HG02943 (cell line): ENCODE measurements at regions not wholly inside any gene's neighbourhood (a gene's known extent, or its start where the extent isn't known, plus 50 kb on each side); places are given as distances from the start of the nearest gene placed in this dataset.
"Not testable (repeated sequence)": the region's sequence is repeated elsewhere in the genome, so short reads cannot be mapped to it uniquely, and the experiment has no call there.

Source experiments
- ATAC-seq: cut with Tn5 transposase; IDR thresholded peaks from one replicate; pipeline ENCODE4 v1.9.1; 2021; ENCODE audit warnings: mild to moderate bottlenecking, low read depth, moderate library complexity; ENCODE audit not compliant: unreplicated experiment

GRCh38 chr16:59540621-59541020, 806.5 kb upstream of the GOT2 start:
- ATAC-seq = no peak

- ATAC-seq = no peak
Observed at GRCh38 chr16:59535298-59535697, 801.2 kb upstream of the GOT2 start.

GRCh38 chr16:59527206-59527997, 793.3 kb upstream of the GOT2 start:
- no peak for ATAC-seq

GRCh38 chr16:59522826-59523225, 788.7 kb upstream of the GOT2 start:
- ATAC-seq = no peak

GRCh38 chr16:59518721-59519120, 784.6 kb upstream of the GOT2 start:
- not testable (repeated sequence) for ATAC-seq

- no peak for ATAC-seq
Observed at GRCh38 chr16:59514651-59515050, 780.5 kb upstream of the GOT2 start.

- ATAC-seq = no peak
Observed at GRCh38 chr16:59510008-59510424, 775.9 kb upstream of the GOT2 start.

- no peak for ATAC-seq
Observed at GRCh38 chr16:59500601-59501000, 766.5 kb upstream of the GOT2 start.

- ATAC-seq = no peak
Observed at GRCh38 chr16:59487067-59487466, 753.0 kb upstream of the GOT2 start.

- ATAC-seq = no peak
Observed at GRCh38 chr16:59484833-59485516, 750.9 kb upstream of the GOT2 start.

GRCh38 chr16:59478838-59479237, 744.7 kb upstream of the GOT2 start:
- no peak for ATAC-seq

- ATAC-seq = no peak
Observed at GRCh38 chr16:59470556-59470955, 736.4 kb upstream of the GOT2 start.

GRCh38 chr16:59469266-59469665, 735.1 kb upstream of the GOT2 start:
- no peak for ATAC-seq

- no peak for ATAC-seq
Observed at GRCh38 chr16:59463776-59464175, 729.7 kb upstream of the GOT2 start.

GRCh38 chr16:59459806-59460205, 725.7 kb upstream of the GOT2 start:
- ATAC-seq = no peak

GRCh38 chr16:59455497-59455896, 721.4 kb upstream of the GOT2 start:
- no peak for ATAC-seq

- not testable (repeated sequence) for ATAC-seq
Observed at GRCh38 chr16:59450513-59450912, 716.4 kb upstream of the GOT2 start.

GRCh38 chr16:59440502-59440901, 706.4 kb upstream of the GOT2 start:
- ATAC-seq = no peak

- no peak for ATAC-seq
Observed at GRCh38 chr16:59432896-59433295, 698.8 kb upstream of the GOT2 start.

GRCh38 chr16:59432276-59432675, 698.2 kb upstream of the GOT2 start:
- no peak for ATAC-seq

GRCh38 chr16:59424714-59425273, 690.7 kb upstream of the GOT2 start:
- ATAC-seq = no peak
